NCI-H2171 (cell line): ENCODE measurements at regions not wholly inside any gene's neighbourhood (a gene's known extent, or its start where the extent isn't known, plus 50 kb on each side); places are given as distances from the start of the nearest gene placed in this dataset.

Experiments used
- DNase-seq: peaks from one replicate; lab custom pipeline; 2025; lab: John Stamatoyannopoulos, UW

DNA sequence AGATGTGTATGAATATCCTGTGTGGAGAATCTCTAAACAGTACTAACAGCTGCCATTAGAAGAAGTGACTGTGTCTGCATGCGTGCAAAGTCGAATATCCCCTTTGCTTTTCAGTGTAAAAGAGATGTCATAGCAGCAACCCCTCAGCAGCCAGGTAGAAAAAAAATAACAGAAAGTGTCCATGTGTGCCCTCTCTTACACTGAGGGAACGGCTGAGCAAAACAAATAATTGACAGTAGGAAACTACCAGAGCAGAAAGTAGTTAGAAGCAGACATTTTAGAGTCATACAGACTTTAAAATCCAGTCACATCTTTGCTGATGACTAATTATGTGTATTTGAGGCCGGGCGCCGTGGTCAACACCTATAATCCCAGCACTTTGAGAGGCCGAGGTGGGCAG is 370.8 kb downstream of the GPM6A start:
- no peak for DNase-seq

DNA sequence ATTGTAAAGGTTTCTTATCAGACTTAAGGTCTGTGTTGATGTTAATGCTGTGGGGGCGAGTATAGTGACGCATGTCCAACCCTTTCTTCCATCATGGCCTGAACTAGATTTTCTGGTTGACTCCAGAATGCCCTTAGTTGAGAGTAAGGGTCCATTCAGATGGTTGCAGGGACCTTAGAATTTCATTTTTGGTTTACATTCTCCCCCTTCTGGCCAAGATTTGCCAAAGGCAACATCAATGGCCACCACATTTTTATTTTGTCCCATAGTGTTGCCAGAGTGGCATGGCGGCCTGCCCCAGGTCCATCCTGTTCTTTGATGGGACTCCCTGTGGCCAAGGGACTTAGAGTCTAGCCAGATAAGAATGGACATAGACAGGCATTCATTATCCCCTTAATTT is 368.5 kb downstream of the GPM6A start:
- DNase-seq = no peak

DNA sequence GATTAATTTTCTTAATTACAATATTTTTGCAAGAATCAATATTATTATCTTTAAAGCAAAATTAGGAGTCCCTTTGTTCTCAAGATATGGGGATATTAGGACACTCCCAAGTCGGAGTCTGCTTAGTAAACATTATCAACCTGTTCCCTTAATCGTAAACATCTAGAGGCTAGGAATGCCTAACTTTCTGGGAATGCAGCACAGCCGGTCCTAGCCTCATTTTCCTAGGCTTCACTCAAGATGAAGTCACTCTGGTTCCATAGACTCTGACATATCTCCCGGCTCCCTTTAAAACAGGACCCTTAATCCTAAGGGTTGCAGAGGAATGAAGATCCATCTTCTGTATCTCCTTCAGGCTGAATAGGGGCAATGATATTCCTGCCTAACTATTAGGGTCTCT is 367.6 kb downstream of the GPM6A start:
- DNase-seq = no peak

DNA sequence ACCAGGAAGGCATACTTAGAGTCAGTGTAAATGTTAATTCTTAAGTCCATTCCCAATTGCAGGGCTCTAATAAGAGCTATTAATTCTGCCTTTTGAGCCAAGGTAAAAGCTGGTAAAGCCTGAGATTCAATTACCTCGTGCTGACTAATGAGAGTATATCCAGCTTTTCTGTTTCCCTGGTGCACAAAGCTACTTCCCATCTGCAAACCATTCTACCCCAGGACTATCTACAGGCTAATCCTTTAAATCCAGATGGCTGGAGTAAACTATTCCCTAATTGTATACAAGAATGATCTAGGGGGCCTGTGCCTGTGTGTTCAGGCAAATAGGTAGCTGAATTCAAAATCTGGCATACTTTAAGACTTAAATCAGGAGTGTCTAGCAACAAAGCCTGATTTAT is 365.0 kb downstream of the GPM6A start:
- no peak for DNase-seq

GRCh38 chr4:175450446-175450845 is 361.6 kb downstream of the GPM6A start:
- DNase-seq = no peak

- no peak for DNase-seq
Measured at GRCh38 chr4:175451238-175451965, 360.7 kb downstream of the GPM6A start.

GRCh38 chr4:175453456-175453855 is 358.6 kb downstream of the GPM6A start:
- no peak for DNase-seq

GRCh38 chr4:175456131-175456530 is 355.9 kb downstream of the GPM6A start:
- no peak for DNase-seq

- DNase-seq = no peak
Measured at GRCh38 chr4:175457956-175458355, 354.1 kb downstream of the GPM6A start.

GRCh38 chr4:175459571-175459970 is 352.5 kb downstream of the GPM6A start:
- no peak for DNase-seq

- no peak for DNase-seq
Measured at GRCh38 chr4:175460414-175460813, 351.6 kb downstream of the GPM6A start.

GRCh38 chr4:175469514-175469913 is 342.6 kb downstream of the GPM6A start:
- DNase-seq = no peak

DNA sequence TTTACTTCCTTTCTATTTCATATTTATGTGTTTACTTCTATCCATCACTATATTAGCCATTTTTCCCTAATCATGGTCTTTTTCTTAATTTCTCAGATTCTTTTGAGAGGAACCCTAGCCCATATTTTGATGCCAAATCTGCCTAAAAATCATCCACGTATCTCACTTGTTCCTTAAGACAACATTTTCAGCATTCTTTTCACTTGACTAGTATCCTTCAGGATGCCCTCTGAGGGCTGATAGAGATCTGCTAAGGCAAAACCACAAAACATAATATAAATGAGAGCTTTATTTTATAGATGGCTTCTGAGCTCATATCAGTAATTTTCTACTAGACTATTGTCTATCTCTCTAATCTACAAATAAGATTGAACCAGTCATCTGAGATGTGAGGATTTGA is 341.9 kb downstream of the GPM6A start:
- no peak for DNase-seq

GRCh38 chr4:175480404-175480803 is 331.7 kb downstream of the GPM6A start:
- DNase-seq = no peak

DNA sequence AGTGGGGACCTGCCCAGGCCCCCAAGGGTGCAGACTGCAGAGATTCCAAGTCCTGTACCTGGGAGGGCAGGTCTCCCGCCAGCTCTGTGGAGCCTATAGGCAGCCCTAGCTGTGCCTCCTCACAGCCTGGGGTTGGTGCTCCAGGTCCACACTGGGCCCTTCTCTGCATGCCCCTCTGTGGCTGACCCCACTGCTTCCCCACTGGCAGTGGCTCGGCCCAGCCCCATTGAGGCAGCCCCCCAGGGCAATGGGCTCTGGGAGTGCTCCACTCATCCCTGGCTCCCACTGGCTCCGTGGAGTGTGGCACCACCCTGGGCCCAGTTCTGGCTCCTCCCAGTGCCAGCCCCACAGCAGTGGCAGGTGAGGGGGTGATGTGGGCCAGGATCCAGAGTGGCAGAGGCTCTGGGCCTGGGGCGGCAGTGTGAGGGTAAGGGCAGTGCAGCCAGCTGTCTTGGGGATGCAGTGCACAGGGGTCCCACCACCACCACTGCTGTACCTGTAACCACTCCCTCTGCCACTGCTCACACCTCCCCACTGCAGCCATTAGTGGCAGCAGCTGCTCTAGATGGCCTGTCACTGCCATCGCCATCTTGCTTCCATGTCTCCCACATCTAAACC is 312.2 kb downstream of the GPM6A start:
- no peak for DNase-seq

GRCh38 chr4:175504318-175504717 is 307.7 kb downstream of the GPM6A start:
- DNase-seq = no peak

DNA sequence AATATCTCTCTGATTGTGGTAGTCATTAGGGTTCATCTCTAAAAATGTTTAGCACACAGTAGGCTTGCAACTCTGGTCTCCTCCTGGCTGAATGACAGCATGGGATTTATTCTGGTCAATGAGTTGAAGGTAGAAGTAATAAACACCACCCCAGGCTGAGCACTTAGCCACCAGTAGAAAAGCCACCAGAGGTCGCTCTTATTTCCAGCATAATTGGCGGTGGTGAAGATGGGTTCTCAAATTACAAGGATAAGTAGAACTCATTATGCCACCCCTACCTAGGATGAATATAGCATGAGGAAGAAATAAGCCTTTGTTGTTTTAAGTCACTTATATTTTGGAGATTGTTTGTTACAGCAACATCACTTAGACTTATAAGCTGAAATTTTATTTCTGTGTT is 302.7 kb downstream of the GPM6A start:
- DNase-seq = no peak

DNA sequence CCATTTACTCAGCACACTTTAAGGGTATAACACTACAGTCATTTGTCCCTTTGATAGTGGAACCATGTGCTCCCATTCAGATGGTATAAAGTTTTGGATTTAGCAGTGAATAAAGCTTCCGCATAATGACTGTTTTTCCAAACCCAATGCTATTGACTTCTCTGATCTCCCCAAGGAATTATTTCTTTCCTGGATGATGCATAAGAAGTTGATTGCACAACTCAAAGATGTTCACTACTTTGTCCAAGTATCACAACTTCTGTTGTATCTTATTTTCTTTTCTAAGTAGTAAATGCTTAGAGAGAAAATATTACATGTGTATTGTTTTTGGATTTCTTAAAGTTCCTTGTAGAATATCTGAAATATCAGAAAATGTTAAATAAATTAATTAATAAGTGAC is 300.2 kb downstream of the GPM6A start:
- DNase-seq = no peak

GRCh38 chr4:175514174-175514573 is 297.9 kb downstream of the GPM6A start:
- no peak for DNase-seq

GRCh38 chr4:175530655-175531054 is 281.4 kb downstream of the GPM6A start:
- DNase-seq = no peak

DNA sequence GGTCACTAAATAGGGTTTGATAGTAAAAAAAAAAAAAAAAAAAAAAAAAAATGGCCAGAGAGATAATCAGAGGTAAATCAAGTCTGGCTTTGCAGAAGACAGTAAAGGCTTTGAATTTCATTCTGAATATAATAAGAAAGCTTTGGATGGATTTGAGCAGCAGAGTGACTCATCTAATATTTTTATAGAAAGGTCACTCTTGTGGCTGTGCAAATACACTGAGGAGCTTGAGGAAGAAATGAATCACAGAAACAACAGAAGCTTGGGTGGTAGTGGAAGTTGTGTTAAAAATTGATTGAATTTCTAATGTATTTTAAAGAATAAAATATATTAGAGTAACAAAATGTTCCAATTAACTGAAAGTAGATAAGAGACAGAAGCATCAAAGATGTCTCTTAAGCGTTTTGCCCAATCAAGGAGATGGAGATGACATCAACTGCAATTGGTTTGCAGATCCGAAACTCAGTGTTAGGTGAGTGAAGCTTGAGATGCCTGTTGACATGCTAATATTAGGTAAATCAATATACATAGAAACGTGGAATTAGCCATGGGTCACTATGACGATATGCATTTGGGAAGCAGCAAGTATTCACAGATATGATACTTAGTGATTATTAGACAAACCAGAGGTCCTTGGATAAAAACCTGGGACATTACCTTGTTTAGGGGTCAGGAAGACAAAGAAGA is 280.5 kb downstream of the GPM6A start:
- no peak for DNase-seq

DNA sequence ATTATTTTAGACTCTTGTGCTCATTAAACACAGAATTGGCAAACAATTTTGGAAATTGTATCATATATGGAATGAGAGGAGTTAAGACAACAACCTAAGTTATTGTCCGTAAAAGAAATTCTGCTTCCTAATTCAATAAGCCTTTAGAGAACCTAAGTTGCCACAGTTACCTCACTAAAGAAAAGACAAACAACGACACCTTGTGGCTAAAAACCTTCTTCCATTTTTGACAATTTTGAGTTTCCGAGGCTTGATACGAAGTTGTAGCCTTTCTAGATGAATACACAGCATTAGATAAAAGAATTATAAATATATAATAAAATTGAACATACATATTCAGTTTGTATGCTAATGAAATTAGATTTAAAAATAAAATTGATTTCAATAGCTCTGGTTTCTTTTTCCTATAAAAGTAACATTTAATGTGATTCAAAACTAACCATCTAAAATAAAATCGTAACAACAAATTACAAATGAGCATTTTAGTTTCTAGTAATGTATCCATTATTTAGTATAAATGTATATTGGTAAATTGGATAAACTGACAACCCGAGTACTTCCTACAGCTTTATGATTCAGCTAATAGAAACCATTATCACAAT is 275.1 kb downstream of the GPM6A start:
- no peak for DNase-seq

- DNase-seq = no peak
Measured at GRCh38 chr4:175539498-175539897, 272.6 kb downstream of the GPM6A start.
